HG03571 (cell line): ENCODE measurements at regions not wholly inside any gene's neighbourhood (a gene's known extent, or its start where the extent isn't known, plus 50 kb on each side); places are given as distances from the start of the nearest gene placed in this dataset.

Source experiments
- ATAC-seq: cut with Tn5 transposase; IDR thresholded peaks from one replicate; pipeline ENCODE4 v1.9.1; 2021; ENCODE audit not compliant: unreplicated experiment

GRCh38 chr9:26334706-26335105 is 557.9 kb downstream of the CAAP1 start:
- ATAC-seq, result no peak

- no peak for ATAC-seq
Observed at GRCh38 chr9:26331223-26331622, 561.4 kb downstream of the CAAP1 start.

GRCh38 chr9:26329974-26330373 is 562.6 kb downstream of the CAAP1 start:
- ATAC-seq, result no peak

- ATAC-seq, result no peak
Observed at GRCh38 chr9:26326563-26326962, 566.0 kb downstream of the CAAP1 start.

GRCh38 chr9:26325444-26325829 is 567.2 kb downstream of the CAAP1 start:
- no peak for ATAC-seq

GRCh38 chr9:26324786-26325443 is 567.7 kb downstream of the CAAP1 start:
- no peak for ATAC-seq

- no peak for ATAC-seq
Observed at GRCh38 chr9:26321935-26322334, 570.7 kb downstream of the CAAP1 start.

GRCh38 chr9:26319859-26320258 is 572.7 kb downstream of the CAAP1 start:
- no peak for ATAC-seq

- ATAC-seq, result no peak
Observed at GRCh38 chr9:26313108-26313507, 579.5 kb downstream of the CAAP1 start.

- no peak for ATAC-seq
Observed at GRCh38 chr9:26311463-26311995, 581.1 kb downstream of the CAAP1 start.

GRCh38 chr9:26310294-26310693 is 582.3 kb downstream of the CAAP1 start:
- no peak for ATAC-seq

- no peak for ATAC-seq
Observed at GRCh38 chr9:26308328-26308727, 584.3 kb downstream of the CAAP1 start.

GRCh38 chr9:26301659-26302058 is 590.9 kb downstream of the CAAP1 start:
- ATAC-seq, result no peak

- no peak for ATAC-seq
Observed at GRCh38 chr9:26301046-26301445, 591.6 kb downstream of the CAAP1 start.

- ATAC-seq, result no peak
Observed at GRCh38 chr9:26296910-26297572, 595.6 kb downstream of the CAAP1 start.

GRCh38 chr9:26292943-26293342 is 599.7 kb downstream of the CAAP1 start:
- no peak for ATAC-seq

GRCh38 chr9:26271495-26272122 is 593.4 kb upstream of the TUSC1 start:
- ATAC-seq, result no peak

GRCh38 chr9:26266146-26266793 is 588.0 kb upstream of the TUSC1 start:
- ATAC-seq, result no peak

- no peak for ATAC-seq
Observed at GRCh38 chr9:26264709-26265601, 586.7 kb upstream of the TUSC1 start.

GRCh38 chr9:26263478-26263877 is 585.2 kb upstream of the TUSC1 start:
- ATAC-seq, result no peak
